Neural cell (in vitro differentiated cells): ENCODE measurements at regions not wholly inside any gene's neighbourhood (a gene's known extent, or its start where the extent isn't known, plus 50 kb on each side); places are given as distances from the start of the nearest gene placed in this dataset.

Experiments used
- H2AFZ ChIP-seq: fragments of 200-600, 300-800 bp; sonication (generic), shearing (Covaris generic); 2 replicates; pipeline ENCODE4 v1.6.0; 2014; ENCODE audit warnings: low read depth, mild to moderate bottlenecking, antibody characterized with exemption, low read length, moderate library complexity
- H3F3A ChIP-seq: fragments of 200-600 bp; shearing (Covaris generic); 2 replicates; pipeline ENCODE4 v1.6.1; 2016; ENCODE audit warnings: mild to moderate bottlenecking, moderate library complexity, mixed read lengths, antibody characterized with exemption, low read length; ENCODE audit not compliant: insufficient read depth, poor library complexity, severe bottlenecking
- H3K27ac ChIP-seq: fragments of 200-600, 300-800 bp; sonication (generic), shearing (Covaris generic); 2 replicates; pipeline ENCODE4 v1.5.1; 2014; ENCODE audit warnings: mild to moderate bottlenecking, low read length, moderate library complexity
- H3K27me3 ChIP-seq: fragments of 300-800, 200-600 bp; sonication (generic), shearing (Covaris generic); 2 replicates; pipeline ENCODE4 v1.6.0; 2014; ENCODE audit warnings: mild to moderate bottlenecking, low read depth, low read length, moderate library complexity; ENCODE audit not compliant: insufficient read depth
- H3K36me3 ChIP-seq: fragments of 300-800, 200-600 bp; sonication (generic), shearing (Covaris generic); 2 replicates; pipeline ENCODE4 v1.5.1; 2014; ENCODE audit warnings: mild to moderate bottlenecking, antibody characterized with exemption, low read length, moderate library complexity; ENCODE audit not compliant: insufficient read depth
- H3K4me2 ChIP-seq: fragments of 300-800, 200-600 bp; sonication (generic), shearing (Covaris generic); 2 replicates; pipeline ENCODE4 v1.6.0; 2014; ENCODE audit warnings: mild to moderate bottlenecking, low read length
- H3K4me3 ChIP-seq: fragments of 300-800, 200-600 bp; sonication (generic), shearing (Covaris generic); 2 replicates; pipeline ENCODE4 v1.5.1; 2014; ENCODE audit warnings: mild to moderate bottlenecking, low read length, moderate library complexity
- H3K79me2 ChIP-seq: fragments of 200-600 bp; shearing (Covaris generic); replicated peaks from 2 replicates; pipeline ENCODE4 v1.6.0; 2014; ENCODE audit warnings: mild to moderate bottlenecking, low read length, moderate library complexity; ENCODE audit not compliant: insufficient read depth
- H3K9ac ChIP-seq: fragments of 300-800, 200-600 bp; sonication (generic), shearing (Covaris generic); 2 replicates; pipeline ENCODE4 v1.6.1; 2016; ENCODE audit warnings: mild to moderate bottlenecking, low read length, mixed read lengths
- H3K9me2 ChIP-seq: fragments of 200-600 bp; shearing (Covaris generic); 2 replicates; pipeline ENCODE4 v1.6.1; 2016; ENCODE audit warnings: mild to moderate bottlenecking, low read length, mixed read lengths; ENCODE audit not compliant: insufficient read depth
- H3K9me3 ChIP-seq: fragments of 200-600, 300-800 bp; sonication (generic), shearing (Covaris generic); 2 replicates; pipeline ENCODE4 v1.6.1; 2016; ENCODE audit warnings: mild to moderate bottlenecking, mixed run types, low read length, moderate library complexity, mixed read lengths
- H4K20me1 ChIP-seq: fragments of 200-600 bp; shearing (Covaris generic); 2 replicates; pipeline ENCODE4 v1.6.1; 2016; ENCODE audit warnings: mild to moderate bottlenecking, mixed run types; ENCODE audit not compliant: insufficient read depth
- CTCF ChIP-seq: fragments of 450-650 bp; IDR thresholded peaks from 2 replicates; pipeline ENCODE4 v1.5.1; 2014; ENCODE audit warnings: antibody characterized with exemption, mild to moderate bottlenecking, moderate library complexity; ENCODE audit not compliant: poor library complexity, severe bottlenecking
- EP300 ChIP-seq: fragments of 450-650 bp; conservative IDR thresholded peaks from 2 replicates; pipeline ENCODE4 v1.6.1; 2014; ENCODE audit warnings: antibody characterized with exemption, mild to moderate bottlenecking, moderate library complexity; ENCODE audit not compliant: poor library complexity, severe bottlenecking
- EZH2 ChIP-seq: fragments of 200-600, 300-800 bp; shearing (Covaris generic), sonication (generic); IDR thresholded peaks from 2 replicates; pipeline ENCODE4 v1.6.1; 2014; ENCODE audit warnings: antibody characterized with exemption, low read length, borderline replicate concordance, mild to moderate bottlenecking; ENCODE audit not compliant: insufficient read depth, poor library complexity, severe bottlenecking
- MXI1 ChIP-seq: fragments of 450-650 bp; conservative IDR thresholded peaks from 2 replicates; pipeline ENCODE4 v1.6.1; 2014; ENCODE audit warnings: antibody characterized with exemption, mild to moderate bottlenecking; ENCODE audit not compliant: poor library complexity, severe bottlenecking
- POLR2AphosphoS5 ChIP-seq: IDR thresholded peaks from 2 replicates; pipeline ENCODE4 v1.6.1; 2012
- RAD21 ChIP-seq: fragments of 450-650 bp; conservative IDR thresholded peaks from 2 replicates; pipeline ENCODE4 v1.6.1; 2014; ENCODE audit warnings: antibody characterized with exemption, mild to moderate bottlenecking, moderate library complexity
- REST ChIP-seq: IDR thresholded peaks from 2 replicates; pipeline ENCODE4 v1.6.1; 2012; ENCODE audit warnings: borderline replicate concordance
- SMC3 ChIP-seq: fragments of 450-650 bp; conservative IDR thresholded peaks from 2 replicates; pipeline ENCODE4 v1.6.1; 2014; ENCODE audit warnings: antibody characterized with exemption, mild to moderate bottlenecking, moderate library complexity; ENCODE audit not compliant: poor library complexity
- TAF1 ChIP-seq: IDR thresholded peaks from 2 replicates; pipeline ENCODE4 v1.6.1; 2012; ENCODE audit warnings: low read depth

GRCh38 chr13:74820809-74821208 is 661.2 kb downstream of the TBC1D4 start:
- Histone ChIP-seq H4K20me1 (no peaks in the 10 kb centered on the region), H3K4me2 (no peak overlapping the region), H3K4me3 (no peak overlapping the region), H3K9me3 (no peaks in the 10 kb centered on the region), H3K27ac (no peak overlapping the region), H3K27me3 (no peaks in the 10 kb centered on the region), H3K79me2 (no peaks in the 10 kb centered on the region), H3K36me3 (no peaks in the 10 kb centered on the region), H3F3A (no peaks in the 10 kb centered on the region), H3K9me2 (no peaks in the 10 kb centered on the region), H2AFZ (no peak overlapping the region), H3K9ac (no peak overlapping the region)
- TF ChIP-seq CTCF (no peak), POLR2AphosphoS5 (no peak), MXI1 (no peak), TAF1 (no peak), EZH2 (no peak), EP300 (no peak), REST (no peak), SMC3 (no peak), RAD21 (no peak)

GRCh38 chr13:74819549-74819948 is 662.4 kb downstream of the TBC1D4 start:
- Histone ChIP-seq H3F3A (no peaks in the 10 kb centered on the region), H3K9ac (no peak overlapping the region), H2AFZ (no peak overlapping the region), H3K9me2 (no peaks in the 10 kb centered on the region), H3K9me3 (no peaks in the 10 kb centered on the region), H3K27ac (no peak overlapping the region), H3K36me3 (no peaks in the 10 kb centered on the region), H3K27me3 (no peaks in the 10 kb centered on the region), H3K4me3 (no peak overlapping the region), H3K4me2 (no peak overlapping the region), H4K20me1 (no peaks in the 10 kb centered on the region), H3K79me2 (no peaks in the 10 kb centered on the region)
- TF ChIP-seq EP300 (no peak), TAF1 (no peak), SMC3 (no peak), MXI1 (no peak), CTCF (no peak), EZH2 (no peak), REST (no peak), POLR2AphosphoS5 (no peak), RAD21 (no peak)
